HG03135 (cell line): ENCODE measurements at regions not wholly inside any gene's neighbourhood (a gene's known extent, or its start where the extent isn't known, plus 50 kb on each side); places are given as distances from the start of the nearest gene placed in this dataset.
"Not testable (repeated sequence)": the region's sequence is repeated elsewhere in the genome, so short reads cannot be mapped to it uniquely, and the experiment has no call there.

Experiments used
- ATAC-seq: cut with Tn5 transposase; IDR thresholded peaks from one replicate; pipeline ENCODE4 v1.9.1; 2021; ENCODE audit warnings: mild to moderate bottlenecking, moderate library complexity; ENCODE audit not compliant: unreplicated experiment

- ATAC-seq = no peak
These were observed 103.9 kb upstream of the HES1 start for GRCh38 chr3:194031867-194032635.

GRCh38 chr3:194032828-194033435 is 103.0 kb upstream of the HES1 start:
- ATAC-seq = no peak

- ATAC-seq = no peak
These were observed 101.3 kb upstream of the HES1 start for GRCh38 chr3:194034346-194035336.

- ATAC-seq = no peak
These were observed 100.4 kb upstream of the HES1 start for GRCh38 chr3:194035406-194036138.

- ATAC-seq = no peak
These were observed 99.1 kb upstream of the HES1 start for GRCh38 chr3:194036842-194037241.

GRCh38 chr3:194038346-194038745 is 97.6 kb upstream of the HES1 start:
- not testable (repeated sequence) for ATAC-seq

GRCh38 chr3:194038960-194039359 is 97.0 kb upstream of the HES1 start:
- ATAC-seq = no peak

- no peak for ATAC-seq
These were observed 95.3 kb upstream of the HES1 start for GRCh38 chr3:194040516-194041273.

GRCh38 chr3:194042927-194043326 is 93.0 kb upstream of the HES1 start:
- no peak for ATAC-seq

GRCh38 chr3:194043516-194043915 is 92.4 kb upstream of the HES1 start:
- ATAC-seq = no peak

GRCh38 chr3:194045289-194045688 is 90.7 kb upstream of the HES1 start:
- ATAC-seq = peak; percentile 91

GRCh38 chr3:194045919-194046318 is 90.0 kb upstream of the HES1 start:
- no peak for ATAC-seq

GRCh38 chr3:194046531-194046930 is 89.4 kb upstream of the HES1 start:
- ATAC-seq = no peak

- ATAC-seq = no peak
These were observed 88.8 kb upstream of the HES1 start for GRCh38 chr3:194046995-194047645.

GRCh38 chr3:194049394-194049793 is 86.6 kb upstream of the HES1 start:
- ATAC-seq = no peak

- ATAC-seq = no peak
These were observed 85.1 kb upstream of the HES1 start for GRCh38 chr3:194050782-194051320.

- no peak for ATAC-seq
These were observed 84.4 kb upstream of the HES1 start for GRCh38 chr3:194051366-194052149.

- ATAC-seq = no peak
These were observed 82.8 kb upstream of the HES1 start for GRCh38 chr3:194053136-194053535.
